Spleen (tissue), 11 donors: ENCODE measurements at regions not wholly inside any gene's neighbourhood (a gene's known extent, or its start where the extent isn't known, plus 50 kb on each side); places are given as distances from the start of the nearest gene placed in this dataset.

ENCODE experiments used
- DNase-seq: peaks from one replicate; pipeline ENCODE4 v3.0.0-alpha.2; 2020
- H3K27ac ChIP-seq, 8 donors: fragments of 200-600 bp; sonication (generic) in 7 of 8; 1 replicate in 4 of 8; 2 replicates in 4 of 8; pipeline versions ENCODE4 v1.5.0 to v1.8.0; 2016 to 2021; ENCODE audit warnings: inconsistent platforms in 4 of 8, mild to moderate bottlenecking in 4 of 8, moderate library complexity in 1 of 8
- H3K27me3 ChIP-seq, 7 donors: fragments of 200-600 bp; sonication (generic) in 6 of 7; replicated peaks in 1 of 7; 1 replicate in 4 of 7; 2 replicates in 3 of 7; pipeline versions ENCODE4 v1.5.0 to v1.8.0; 2016 to 2021; ENCODE audit warnings: inconsistent platforms in 3 of 7, mild to moderate bottlenecking in 1 of 7
- H3K36me3 ChIP-seq, 6 donors: fragments of 200-600 bp; sonication (generic) in 5 of 6; 1 replicate in 4 of 6; 2 replicates in 2 of 6; pipeline versions ENCODE4 v1.5.0 to v1.8.0; 2016 to 2021; ENCODE audit warnings: inconsistent platforms in 2 of 6
- H3K4me1 ChIP-seq, 6 donors: fragments of 200-600 bp; sonication (generic) in 5 of 6; 1 replicate in 3 of 6; 2 replicates in 3 of 6; pipeline versions ENCODE4 v1.5.0 to v1.8.0; 2016 to 2021; ENCODE audit warnings: inconsistent platforms in 3 of 6
- H3K4me3 ChIP-seq, 8 donors: fragments of 200-600 bp; sonication (generic) in 7 of 8; 1 replicate in 4 of 8; 2 replicates in 4 of 8; pipeline versions ENCODE4 v1.5.0 to v1.8.0; 2016 to 2021; ENCODE audit warnings: inconsistent platforms in 4 of 8, mild to moderate bottlenecking in 4 of 8, moderate library complexity in 2 of 8
- H3K9me3 ChIP-seq, 8 donors: fragments of 200-600 bp; sonication (generic) in 7 of 8; 1 replicate in 4 of 8; 2 replicates in 4 of 8; pipeline versions ENCODE4 v1.5.0 to v1.8.0; 2016 to 2021; ENCODE audit warnings: inconsistent platforms in 4 of 8
- POLR2A ChIP-seq, 3 donors: fragments of 450-650 bp; IDR thresholded peaks; one replicate each; pipeline ENCODE4 v1.5.1; 2017; ENCODE audit warnings: antibody characterized with exemption in 3 of 3, mild to moderate bottlenecking in 1 of 3
- POLR2AphosphoS5 ChIP-seq, 3 donors: sonication (generic); formaldehyde crosslinking; IDR thresholded peaks; one replicate each; pipeline ENCODE4 v1.5.1; 2017; ENCODE audit warnings: antibody characterized with exemption in 3 of 3
- WGBS, 5 donors: extraction: QIAGEN DNeasy Blood & Tissue Kit in 3 of 5; methylation state at CpG; one replicate each; pipeline versions ENCODE4 v1.1.5 to v1.1.7; 2013 to 2018; 5-methylcytosine and 5-hydroxymethylcytosine counted together
- intact Hi-C: fragments of 100-400 bp; cut with DNase I; formaldehyde crosslinking; loops from one replicate; pipeline ENCODE4 v1.15.0; 2023; ENCODE audit warnings: low total_unique reads
- TF ChIP-seq, protein P1 (sequence below), 11 experiments: fragments of 200-600 bp in 7 of 11; fragments of 450-650 bp in 4 of 11; sonication (generic) in 4 of 11; IDR thresholded peaks in 8 of 11; conservative IDR thresholded peaks in 3 of 11; 1 replicate in 7 of 11; 2 replicates in 4 of 11; pipeline versions ENCODE4 v1.4.0 to v1.8.0; 2016 to 2021; ENCODE audit warnings: antibody characterized with exemption in 11 of 11, inconsistent platforms in 4 of 11, mild to moderate bottlenecking in 1 of 11
- donor health status: healthy with polysubstance abuse.
- donor health status: DM: no; HTN: no; CAD: no; lungs with moderate emphysema.
- donor health status: DM: no; HTN: no; CAD: no.
- donor health status: Bipolar disorder and iron deficiency.
- donor health status: healthy.
- donor health status: DM: no; HTN: no; CAD: no.
- donor health status: DM: yes; HTN: yes; CAD: no.

- TF ChIP-seq POLR2A (IDR thresholded peaks at IDR 0.05) = no peak
- TF ChIP-seq POLR2AphosphoS5 (IDR thresholded peaks at IDR 0.05) = peak in 1 of 3 donors; percentile 20
- TF ChIP-seq, protein P1, sequence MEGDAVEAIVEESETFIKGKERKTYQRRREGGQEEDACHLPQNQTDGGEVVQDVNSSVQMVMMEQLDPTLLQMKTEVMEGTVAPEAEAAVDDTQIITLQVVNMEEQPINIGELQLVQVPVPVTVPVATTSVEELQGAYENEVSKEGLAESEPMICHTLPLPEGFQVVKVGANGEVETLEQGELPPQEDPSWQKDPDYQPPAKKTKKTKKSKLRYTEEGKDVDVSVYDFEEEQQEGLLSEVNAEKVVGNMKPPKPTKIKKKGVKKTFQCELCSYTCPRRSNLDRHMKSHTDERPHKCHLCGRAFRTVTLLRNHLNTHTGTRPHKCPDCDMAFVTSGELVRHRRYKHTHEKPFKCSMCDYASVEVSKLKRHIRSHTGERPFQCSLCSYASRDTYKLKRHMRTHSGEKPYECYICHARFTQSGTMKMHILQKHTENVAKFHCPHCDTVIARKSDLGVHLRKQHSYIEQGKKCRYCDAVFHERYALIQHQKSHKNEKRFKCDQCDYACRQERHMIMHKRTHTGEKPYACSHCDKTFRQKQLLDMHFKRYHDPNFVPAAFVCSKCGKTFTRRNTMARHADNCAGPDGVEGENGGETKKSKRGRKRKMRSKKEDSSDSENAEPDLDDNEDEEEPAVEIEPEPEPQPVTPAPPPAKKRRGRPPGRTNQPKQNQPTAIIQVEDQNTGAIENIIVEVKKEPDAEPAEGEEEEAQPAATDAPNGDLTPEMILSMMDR (IDR thresholded peaks at IDR 0.05 in 8 of 11, conservative IDR thresholded peaks at IDR 0.05 in 3 of 11) = no peak
- 43 to 63% (median 60%) methylated on average over 4 of the region's 4 CpGs for WGBS, 5 donors
- H3K27ac ChIP-seq = no peak overlapping the region
- no peak for DNase-seq
- H3K27me3 ChIP-seq = no peaks in the 10 kb centered on the region
- H3K9me3 ChIP-seq = no peaks in the 10 kb centered on the region
- intact Hi-C loops = no loop called here
- H3K4me1 ChIP-seq = no peaks in the 10 kb centered on the region
- H3K4me3 ChIP-seq = no peak overlapping the region
- no peaks in the 10 kb centered on the region for H3K36me3 ChIP-seq
Observed at GRCh38 chr4:54516556-54517215, 141.1 kb upstream of the KIT start.

GRCh38 chr4:54517781-54518444 lies 139.8 kb upstream of the KIT start:
- Histone ChIP-seq H3K4me1 (no peaks in the 10 kb centered on the region), H3K4me3 (no peak overlapping the region), H3K27ac (no peak overlapping the region), H3K36me3 (no peaks in the 10 kb centered on the region), H3K9me3 (peaks cover 0 to 8% (median 0%) of the 10 kb centered on the region in 8 donors), H3K27me3 (no peaks in the 10 kb centered on the region)
- WGBS, 5 donors = 80 to 91% (median 84%) methylated on average over 3 of the region's 3 CpGs
- no peak for DNase-seq
- intact Hi-C loops = no loop called here
- TF ChIP-seq, protein P1 (IDR thresholded peaks at IDR 0.05 in 8 of 11, conservative IDR thresholded peaks at IDR 0.05 in 3 of 11) = no peak
- TF ChIP-seq POLR2A (IDR thresholded peaks at IDR 0.05) (no peak), POLR2AphosphoS5 (IDR thresholded peaks at IDR 0.05) (no peak)

DNA sequence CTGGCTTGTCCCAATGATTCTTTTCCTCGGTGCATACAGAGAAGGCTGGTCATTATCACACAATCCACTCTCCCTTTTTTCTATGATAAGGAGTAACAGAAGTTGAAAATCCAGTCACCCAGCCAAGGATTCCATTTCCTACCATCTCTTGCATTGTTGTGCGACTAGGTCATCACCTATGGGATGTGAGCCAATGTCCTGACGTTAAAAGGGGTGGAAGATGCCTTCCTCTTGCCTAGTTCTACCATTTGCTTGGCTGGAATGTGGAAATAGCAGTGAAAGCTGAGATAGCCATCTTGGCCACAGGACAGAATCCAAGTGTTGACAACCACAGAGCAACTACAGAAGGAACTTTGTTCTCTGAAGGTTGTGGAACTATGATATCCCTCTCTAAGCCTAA lies 132.2 kb upstream of the KIT start:
- H3K36me3 ChIP-seq = no peaks in the 10 kb centered on the region
- no peaks in the 10 kb centered on the region for H3K4me1 ChIP-seq
- intact Hi-C loops = no loop called here
- H3K4me3 ChIP-seq = no peak overlapping the region
- H3K27ac ChIP-seq = no peak overlapping the region
- TF ChIP-seq POLR2AphosphoS5 (IDR thresholded peaks at IDR 0.05) (no peak), POLR2A (IDR thresholded peaks at IDR 0.05) (no peak)
- TF ChIP-seq, protein P1 (IDR thresholded peaks at IDR 0.05 in 8 of 11, conservative IDR thresholded peaks at IDR 0.05 in 3 of 11) = no peak
- DNase-seq = no peak
- H3K27me3 ChIP-seq = no peaks in the 10 kb centered on the region
- WGBS, 5 donors = 51 to 72% (median 59%) methylated on average over 3 of the region's 3 CpGs
- peaks cover 0 to 8% (median 0%) of the 10 kb centered on the region in 8 donors for H3K9me3 ChIP-seq

DNA sequence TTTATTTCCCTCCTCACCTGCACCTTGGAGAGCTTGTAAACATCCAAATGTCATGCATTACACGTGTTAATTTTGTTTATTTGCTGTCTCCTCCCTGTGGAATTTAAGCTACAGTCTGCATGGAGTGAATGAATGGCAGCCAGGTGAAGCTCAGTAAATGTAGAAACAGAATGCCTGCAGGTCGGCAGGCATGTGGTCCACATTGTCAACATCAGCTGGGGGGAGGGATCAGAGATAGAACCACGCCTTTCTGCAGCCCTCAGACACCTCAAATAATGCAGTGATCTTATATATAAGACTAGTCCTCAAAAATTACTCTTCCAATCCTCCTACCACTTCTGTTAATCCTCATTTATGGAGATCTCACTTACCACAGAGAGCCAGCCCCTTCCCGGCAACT lies 131.2 kb upstream of the KIT start:
- Histone ChIP-seq H3K4me1 (no peaks in the 10 kb centered on the region), H3K27me3 (no peaks in the 10 kb centered on the region), H3K9me3 (peaks cover 0 to 8% (median 0%) of the 10 kb centered on the region in 8 donors), H3K4me3 (no peak overlapping the region), H3K36me3 (no peaks in the 10 kb centered on the region), H3K27ac (no peak overlapping the region)
- TF ChIP-seq POLR2A (IDR thresholded peaks at IDR 0.05) (no peak), POLR2AphosphoS5 (IDR thresholded peaks at IDR 0.05) (no peak)
- TF ChIP-seq, protein P1 (IDR thresholded peaks at IDR 0.05 in 8 of 11, conservative IDR thresholded peaks at IDR 0.05 in 3 of 11) = no peak
- intact Hi-C loops = no loop called here
- DNase-seq = no peak
- WGBS, 5 donors = 80 to 81% (median 81%) methylated on average over 4 of the region's 4 CpGs
